Psoas muscle (tissue), 7 donors: ENCODE measurements at regions not wholly inside any gene's neighbourhood (a gene's known extent, or its start where the extent isn't known, plus 50 kb on each side); places are given as distances from the start of the nearest gene placed in this dataset.

Source experiments
- ATAC-seq, 4 donors: fragments of 200-7000 bp; cut with Tn5 transposase; one replicate each; pipeline ENCODE4 v1.9.1; 2020; ENCODE audit warnings: moderate library complexity in 3 of 4, mild to moderate bottlenecking in 2 of 4
- DNase-seq, 2 donors: peaks; one replicate each; pipeline ENCODE4 v3.0.0-alpha.2; 2020
- H3K27ac ChIP-seq: fragments of 200-600 bp; one replicate; pipeline ENCODE4 v1.8.0; 2022
- H3K27me3 ChIP-seq, 3 donors: fragments of 200-600 bp in 1 of 3; one replicate each; pipeline versions ENCODE4 v1.6.1 to v1.8.0; 2013 to 2022; ENCODE audit warnings: low read length in 2 of 3, mild to moderate bottlenecking in 2 of 3, moderate library complexity in 1 of 3; ENCODE audit not compliant: insufficient read depth in 3 of 3
- H3K36me3 ChIP-seq, 2 donors: fragments of 200-600 bp in 1 of 2; one replicate each; pipeline versions ENCODE4 v1.6.1 to v1.8.0; 2013 to 2022; ENCODE audit warnings: low read depth in 1 of 2, mild to moderate bottlenecking in 1 of 2, moderate library complexity in 1 of 2; ENCODE audit not compliant: insufficient read depth in 1 of 2
- H3K4me1 ChIP-seq: fragments of 200-600 bp; one replicate; pipeline ENCODE4 v1.8.0; 2022
- H3K4me3 ChIP-seq: fragments of 200-600 bp; one replicate; pipeline ENCODE4 v1.8.0; 2022; ENCODE audit warnings: mild to moderate bottlenecking
- H3K9me3 ChIP-seq: fragments of 200-600 bp; one replicate; pipeline ENCODE4 v1.8.0; 2022
- CTCF ChIP-seq: fragments of 200-600 bp; IDR thresholded peaks from one replicate; pipeline ENCODE4 v1.8.0; 2022; ENCODE audit warnings: antibody characterized with exemption
- WGBS, 3 donors: extraction: QIAGEN DNeasy Blood & Tissue Kit; methylation state at CpG; one replicate each; pipeline versions ENCODE4 v1.1.6 to v1.1.7; 2013; 5-methylcytosine and 5-hydroxymethylcytosine counted together
- intact Hi-C, 2 donors: fragments of 100-400 bp; cut with DNase I; formaldehyde crosslinking; loops; one replicate each; pipeline versions ENCODE4 v1.11.0 to v1.14.2; 2022
- donor health status: healthy with polysubstance abuse.
- donor health status: DM: no; HTN: no; CAD: no; lungs with moderate emphysema.
- donor health status: Bipolar disorder and iron deficiency.
- donor health status: healthy.
- donor health status: DM: yes; HTN: yes; CAD: no.
- donor health status: DM: no; HTN: no; CAD: no.
- donor health status: DM: yes; HTN: yes; CAD: no.

GRCh38 chr6:108742041-108742440, 106.2 kb upstream of the ARMC2 start:
- WGBS, 3 donors = 86 to 93% (median 90%) methylated on average over 2 of the region's 2 CpGs
- no peaks in the 10 kb centered on the region for H3K27me3 ChIP-seq
- DNase-seq = no peak
- no peak for TF ChIP-seq CTCF
- H3K36me3 ChIP-seq = no peaks in the 10 kb centered on the region
- peaks cover 19% of the 10 kb centered on the region for H3K4me1 ChIP-seq
- H3K27ac ChIP-seq = no peak overlapping the region
- H3K9me3 ChIP-seq = no peaks in the 10 kb centered on the region
- no peak for ATAC-seq
- intact Hi-C loops = no loop called here
- H3K4me3 ChIP-seq = no peak overlapping the region

GRCh38 chr6:108744244-108744972, 103.8 kb upstream of the ARMC2 start:
- Histone ChIP-seq H3K4me1 (peaks cover 17% of the 10 kb centered on the region), H3K4me3 (no peak overlapping the region), H3K9me3 (no peaks in the 10 kb centered on the region), H3K27ac (no peak overlapping the region), H3K36me3 (no peaks in the 10 kb centered on the region), H3K27me3 (no peaks in the 10 kb centered on the region)
- TF ChIP-seq CTCF = no peak
- ATAC-seq = no peak
- no peak for DNase-seq
- intact Hi-C loops = no loop called here
- WGBS, 3 donors = 61 to 76% (median 63%) methylated on average over 8 of the region's 8 CpGs

GRCh38 chr6:108744996-108745395, 103.2 kb upstream of the ARMC2 start:
- TF ChIP-seq CTCF = no peak
- intact Hi-C loops = no loop called here
- 64 to 87% (median 79%) methylated on average over 5 of the region's 5 CpGs for WGBS, 3 donors
- H3K36me3 ChIP-seq = no peaks in the 10 kb centered on the region
- H3K9me3 ChIP-seq = no peaks in the 10 kb centered on the region
- peaks cover 17% of the 10 kb centered on the region for H3K4me1 ChIP-seq
- no peaks in the 10 kb centered on the region for H3K27me3 ChIP-seq
- no peak overlapping the region for H3K4me3 ChIP-seq
- no peak for DNase-seq
- no peak overlapping the region for H3K27ac ChIP-seq
- peak in 1 of 4 donors; percentile 30 for ATAC-seq

- intact Hi-C loops = no loop called here
- Histone ChIP-seq H3K4me1 (peaks cover 17% of the 10 kb centered on the region), H3K4me3 (no peak overlapping the region), H3K36me3 (no peaks in the 10 kb centered on the region), H3K9me3 (no peaks in the 10 kb centered on the region), H3K27ac (no peak overlapping the region), H3K27me3 (no peaks in the 10 kb centered on the region)
- 58 to 70% (median 63%) methylated on average over 2 of the region's 2 CpGs for WGBS, 3 donors
- DNase-seq = no peak
- no peak for TF ChIP-seq CTCF
- peak in 1 of 4 donors; percentile 16 for ATAC-seq
Measured at GRCh38 chr6:108745664-108746336, 102.4 kb upstream of the ARMC2 start.
